ENCODE measurements at regions not wholly inside any gene's neighbourhood (a gene's known extent, or its start where the extent isn't known, plus 50 kb on each side); places are given as distances from the start of the nearest gene placed in this dataset.

GRCh38 chr10:129223363-129223762 lies 243.7 kb upstream of the MGMT start:
- Histone ChIP-seq H3K9me3 (ENCODE audit: control insufficient read depth in 1 of 2, insufficient read depth in 1 of 2, low read depth in 1 of 2, low read length in 2 of 2) (peaks cover 5 to 21% of the 10 kb centered on the region in 2 experiments; a peak in 2 of 4 replicates), H3K4me3 (replicated peaks in 1 of 2; ENCODE audit: low read depth in 1 of 2, low read length in 2 of 2) (no peak overlapping the region), H3K27me3 (ENCODE audit: insufficient read depth, low read length) (no peaks in the 10 kb centered on the region), H3K4me2 (ENCODE audit: low read length) (no peak overlapping the region), H3K79me2 (ENCODE audit: insufficient read depth, low read length) (no peaks in the 10 kb centered on the region), H4K20me1 (ENCODE audit: insufficient read depth) (no peaks in the 10 kb centered on the region), H3K9ac (ENCODE audit: low read length) (no peak overlapping the region), H3K4me1 (ENCODE audit: control insufficient read depth in 1 of 2, insufficient read depth in 2 of 2, low read length in 2 of 2) (no peaks in the 10 kb centered on the region), H3K9me2 (ENCODE audit: insufficient read depth) (no peaks in the 10 kb centered on the region), H3K36me3 (ENCODE audit: control insufficient read depth in 1 of 2, insufficient read depth in 2 of 2, low read length in 2 of 2) (no peaks in the 10 kb centered on the region), H2AFZ (ENCODE audit: low read depth, low read length, poor library complexity, severe bottlenecking) (no peak overlapping the region), H3K27ac (ENCODE audit: low read depth, low read length) (no peak overlapping the region)
- BruUV-seq (replicated peaks), result no TSS peak
- POLR2A ChIA-PET, result no interaction called here
- RAD21 ChIA-PET (ENCODE audit: low non-redundant PET in 1 of 2, low total read pairs in 2 of 2, uncharacterized antibody in 2 of 2, unreplicated experiment in 2 of 2), result no interaction called here
- TF ChIP-seq POLR2AphosphoS5 (IDR thresholded peaks at IDR 0.05; ENCODE audit: low read depth, low read length), result no peak
- TF ChIP-seq SIN3A (IDR thresholded peaks at IDR 0.05; ENCODE audit: low read depth), result no peak
- TF ChIP-seq EZH2phosphoT487 (IDR thresholded peaks at IDR 0.05; ENCODE audit: borderline replicate concordance), result no peak
- no peak for TF ChIP-seq EZH2 (IDR thresholded peaks at IDR 0.05)
- TF ChIP-seq YY1 (IDR thresholded peaks at IDR 0.05; ENCODE audit: extremely low read depth, insufficient replicate concordance, low read depth, low read length), result no peak
- TF ChIP-seq REST (IDR thresholded peaks at IDR 0.05; ENCODE audit: low read depth), result no peak
- no peak for TF ChIP-seq ZBTB33 (IDR thresholded peaks at IDR 0.05; ENCODE audit: extremely low read depth, insufficient replicate concordance, low read length)
- TF ChIP-seq EGR1 (IDR thresholded peaks at IDR 0.05; ENCODE audit: low read depth), result no peak
- no peak for TF ChIP-seq CEBPB (IDR thresholded peaks at IDR 0.05; ENCODE audit: low read depth)
- TF ChIP-seq FOSL1 (IDR thresholded peaks at IDR 0.05; ENCODE audit: low read depth), result no peak
- no peak for TF ChIP-seq TCF7L2 (IDR thresholded peaks at IDR 0.05; ENCODE audit: borderline replicate concordance, extremely low read depth, insufficient read depth, insufficient read length)
- TF ChIP-seq SP1 (IDR thresholded peaks at IDR 0.05; ENCODE audit: low read depth), result no peak
- TF ChIP-seq ELF1 (IDR thresholded peaks at IDR 0.05; ENCODE audit: borderline replicate concordance, low read depth), result no peak
- no peak for TF ChIP-seq ZFX (IDR thresholded peaks at IDR 0.05)
- DNase-seq (ENCODE audit: low read depth, low spot score), result no peak
- CTCF ChIA-PET, result no interaction called here
- ATAC-seq, result no peak
- intact Hi-C loops (cut with micrococcal nuclease), result no loop called here
